Right lobe of liver (tissue), 6 donors: ENCODE measurements at regions not wholly inside any gene's neighbourhood (a gene's known extent, or its start where the extent isn't known, plus 50 kb on each side); places are given as distances from the start of the nearest gene placed in this dataset.

Source experiments
- ATAC-seq, 4 donors: fragments of 200-7000 bp; cut with Tn5 transposase; one replicate each; pipeline ENCODE4 v1.9.1; 2020; ENCODE audit warnings: mild to moderate bottlenecking in 4 of 4, moderate library complexity in 4 of 4
- DNase-seq, 3 donors: peaks; one replicate each; pipeline ENCODE4 v3.0.0-alpha.2; 2020
- H3K27ac ChIP-seq, 3 donors: fragments of 200-600 bp; one replicate each; pipeline ENCODE4 v1.8.0; 2022
- H3K27me3 ChIP-seq, 2 donors: fragments of 200-600 bp; one replicate each; pipeline ENCODE4 v1.8.0; 2022
- H3K36me3 ChIP-seq, 4 donors: fragments of 200-600 bp; sonication (generic) in 1 of 4; one replicate each; pipeline versions ENCODE4 v1.5.1 to v1.8.0; 2017 to 2022; ENCODE audit warnings: control low read depth in 1 of 4
- H3K4me1 ChIP-seq, 4 donors: fragments of 200-600 bp; sonication (generic) in 1 of 4; one replicate each; pipeline versions ENCODE4 v1.5.1 to v1.8.0; 2017 to 2022; ENCODE audit warnings: control low read depth in 1 of 4
- H3K4me3 ChIP-seq, 3 donors: fragments of 200-600 bp; one replicate each; pipeline ENCODE4 v1.8.0; 2022
- H3K9me3 ChIP-seq, 4 donors: fragments of 200-600 bp; sonication (generic) in 1 of 4; one replicate each; pipeline versions ENCODE4 v1.5.1 to v1.8.0; 2017 to 2022; ENCODE audit warnings: control low read depth in 1 of 4
- POLR2A ChIP-seq: fragments of 450-650 bp; IDR thresholded peaks from one replicate; pipeline ENCODE4 v1.6.1; 2017; ENCODE audit warnings: antibody characterized with exemption, mild to moderate bottlenecking
- WGBS: methylation state at CpG from one replicate; pipeline ENCODE4 v1.1.6; 2018; ENCODE audit warnings: low coverage, low lambda C conversion rate; ENCODE audit not compliant: insufficient coverage; ENCODE audit errors: missing lambda C conversion rate; 5-methylcytosine and 5-hydroxymethylcytosine counted together
- intact Hi-C, 2 donors: fragments of 100-400 bp; cut with DNase I; formaldehyde crosslinking; loops; one replicate each; pipeline versions ENCODE4 v1.11.2 to v1.14.1; 2022
- TF ChIP-seq, protein P1 (sequence below), 4 donors: fragments of 200-600 bp in 3 of 4; fragments of 450-650 bp in 1 of 4; IDR thresholded peaks; one replicate each; pipeline versions ENCODE4 v1.5.1 to v1.8.0; 2016 to 2022; ENCODE audit warnings: antibody characterized with exemption in 4 of 4, mild to moderate bottlenecking in 2 of 4
- donor health status: DM: no; HTN: yes; CAD: no.
- donor health status: DM: no; HTN: no; CAD: no.
- donor health status: DM: no; HTN: no; CAD: no.
- donor health status: DM: no; HTN: yes; CAD: no.
- donor health status: DM: no; HTN: yes; CAD: no.

DNA sequence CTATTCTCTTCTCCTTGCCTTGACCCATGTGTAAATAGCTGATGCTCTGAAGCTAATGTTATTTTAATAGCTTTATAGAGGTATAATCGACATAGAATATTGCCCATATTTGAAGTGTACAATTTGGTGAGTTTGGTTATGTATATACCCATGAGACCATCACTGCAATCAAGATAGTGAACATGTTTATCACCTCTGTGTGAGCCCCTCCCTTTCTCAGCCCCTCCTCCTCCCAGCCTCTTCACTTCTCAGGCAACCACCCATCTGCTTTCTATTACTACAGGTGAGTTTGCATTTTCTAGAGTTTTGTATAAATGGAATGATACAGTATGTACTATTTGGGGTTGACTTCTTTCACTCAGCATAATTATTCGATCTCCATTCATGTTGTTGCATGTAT is 181.1 kb downstream of the INO80D start:
- Histone ChIP-seq H3K9me3 (no peaks in the 10 kb centered on the region), H3K36me3 (no peaks in the 10 kb centered on the region), H3K4me1 (no peaks in the 10 kb centered on the region), H3K4me3 (no peak overlapping the region), H3K27me3 (no peaks in the 10 kb centered on the region), H3K27ac (no peak overlapping the region)
- no peak for DNase-seq
- ATAC-seq = no peak
- intact Hi-C loops = no loop called here
- WGBS = 42% methylated on average over 2 of the region's 2 CpGs
- no peak for TF ChIP-seq POLR2A
- TF ChIP-seq, protein P1, sequence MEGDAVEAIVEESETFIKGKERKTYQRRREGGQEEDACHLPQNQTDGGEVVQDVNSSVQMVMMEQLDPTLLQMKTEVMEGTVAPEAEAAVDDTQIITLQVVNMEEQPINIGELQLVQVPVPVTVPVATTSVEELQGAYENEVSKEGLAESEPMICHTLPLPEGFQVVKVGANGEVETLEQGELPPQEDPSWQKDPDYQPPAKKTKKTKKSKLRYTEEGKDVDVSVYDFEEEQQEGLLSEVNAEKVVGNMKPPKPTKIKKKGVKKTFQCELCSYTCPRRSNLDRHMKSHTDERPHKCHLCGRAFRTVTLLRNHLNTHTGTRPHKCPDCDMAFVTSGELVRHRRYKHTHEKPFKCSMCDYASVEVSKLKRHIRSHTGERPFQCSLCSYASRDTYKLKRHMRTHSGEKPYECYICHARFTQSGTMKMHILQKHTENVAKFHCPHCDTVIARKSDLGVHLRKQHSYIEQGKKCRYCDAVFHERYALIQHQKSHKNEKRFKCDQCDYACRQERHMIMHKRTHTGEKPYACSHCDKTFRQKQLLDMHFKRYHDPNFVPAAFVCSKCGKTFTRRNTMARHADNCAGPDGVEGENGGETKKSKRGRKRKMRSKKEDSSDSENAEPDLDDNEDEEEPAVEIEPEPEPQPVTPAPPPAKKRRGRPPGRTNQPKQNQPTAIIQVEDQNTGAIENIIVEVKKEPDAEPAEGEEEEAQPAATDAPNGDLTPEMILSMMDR (IDR thresholded peaks at IDR 0.05) = no peak

DNA sequence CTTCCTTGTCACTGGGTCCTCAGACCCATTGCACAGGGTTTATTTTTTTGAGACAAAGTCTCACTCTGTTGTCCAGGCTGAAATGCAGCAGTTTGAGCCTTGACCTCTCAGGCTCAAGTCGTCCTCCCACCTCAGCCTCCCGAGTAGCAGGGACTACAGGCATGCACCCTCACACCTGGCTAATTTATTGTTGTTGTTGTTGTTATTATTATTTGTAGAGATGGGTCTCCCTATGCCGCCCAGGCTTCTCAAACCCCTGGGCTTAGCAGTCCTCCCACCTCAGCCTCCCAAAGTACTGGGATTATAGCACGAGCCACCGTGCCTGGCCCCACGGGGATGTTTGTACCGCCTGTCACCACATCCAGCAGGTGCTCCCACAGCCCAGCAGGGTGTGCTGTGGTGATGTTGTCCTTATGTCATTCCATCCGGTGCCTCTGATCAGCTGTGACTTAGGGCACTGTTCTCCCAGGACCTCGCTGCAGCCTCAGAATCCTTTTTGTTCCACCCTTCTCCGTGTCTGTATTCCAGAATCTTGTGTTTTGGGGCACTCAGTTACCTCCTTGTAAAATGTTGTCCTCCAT is 182.3 kb downstream of the INO80D start:
- 23% methylated on average over 6 of the region's 10 CpGs for WGBS
- peak; percentile 98 to 99 (median 98) for ATAC-seq

DNA sequence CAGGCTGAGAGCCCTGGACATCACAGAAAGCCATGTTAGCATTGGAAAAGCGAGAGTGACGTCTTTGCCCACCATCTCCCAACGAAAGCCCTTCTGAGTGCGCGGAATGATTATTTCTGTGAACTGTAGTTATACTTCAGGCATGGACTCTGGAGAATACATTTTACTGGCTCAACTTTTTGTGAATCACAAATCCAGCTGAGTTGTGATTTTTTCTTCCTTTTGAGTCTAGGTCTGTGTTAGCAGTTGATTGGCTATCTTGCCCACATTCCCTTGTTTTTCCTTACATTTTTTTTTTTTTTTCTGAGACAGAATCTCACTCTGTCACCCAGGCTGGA is 183.1 kb downstream of the INO80D start:
- Histone ChIP-seq H3K4me1 (no peaks in the 10 kb centered on the region), H3K4me3 (no peak overlapping the region), H3K9me3 (no peaks in the 10 kb centered on the region), H3K27me3 (no peaks in the 10 kb centered on the region), H3K36me3 (no peaks in the 10 kb centered on the region), H3K27ac (no peak overlapping the region)
- no peak for DNase-seq
- TF ChIP-seq, protein P1 (IDR thresholded peaks at IDR 0.05) = no peak
- intact Hi-C loops = no loop called here
- no peak for ATAC-seq
- WGBS = 50% methylated on average over 5 of the region's 5 CpGs

More for the DNA sequence above, 182.3 kb downstream of the INO80D start:
- H3K4me1 ChIP-seq = no peaks in the 10 kb centered on the region
- no peak overlapping the region for H3K4me3 ChIP-seq
- no peaks in the 10 kb centered on the region for H3K27me3 ChIP-seq
- no peak overlapping the region for H3K27ac ChIP-seq
- TF ChIP-seq, protein P1 (IDR thresholded peaks at IDR 0.05) = peak; percentile 64 to 70 (median 68)
- no peak for TF ChIP-seq POLR2A
- intact Hi-C loops = no loop called here
- DNase-seq = peak; percentile 55 to 69 (median 69)
- H3K9me3 ChIP-seq = no peaks in the 10 kb centered on the region
- H3K36me3 ChIP-seq = no peaks in the 10 kb centered on the region

DNA sequence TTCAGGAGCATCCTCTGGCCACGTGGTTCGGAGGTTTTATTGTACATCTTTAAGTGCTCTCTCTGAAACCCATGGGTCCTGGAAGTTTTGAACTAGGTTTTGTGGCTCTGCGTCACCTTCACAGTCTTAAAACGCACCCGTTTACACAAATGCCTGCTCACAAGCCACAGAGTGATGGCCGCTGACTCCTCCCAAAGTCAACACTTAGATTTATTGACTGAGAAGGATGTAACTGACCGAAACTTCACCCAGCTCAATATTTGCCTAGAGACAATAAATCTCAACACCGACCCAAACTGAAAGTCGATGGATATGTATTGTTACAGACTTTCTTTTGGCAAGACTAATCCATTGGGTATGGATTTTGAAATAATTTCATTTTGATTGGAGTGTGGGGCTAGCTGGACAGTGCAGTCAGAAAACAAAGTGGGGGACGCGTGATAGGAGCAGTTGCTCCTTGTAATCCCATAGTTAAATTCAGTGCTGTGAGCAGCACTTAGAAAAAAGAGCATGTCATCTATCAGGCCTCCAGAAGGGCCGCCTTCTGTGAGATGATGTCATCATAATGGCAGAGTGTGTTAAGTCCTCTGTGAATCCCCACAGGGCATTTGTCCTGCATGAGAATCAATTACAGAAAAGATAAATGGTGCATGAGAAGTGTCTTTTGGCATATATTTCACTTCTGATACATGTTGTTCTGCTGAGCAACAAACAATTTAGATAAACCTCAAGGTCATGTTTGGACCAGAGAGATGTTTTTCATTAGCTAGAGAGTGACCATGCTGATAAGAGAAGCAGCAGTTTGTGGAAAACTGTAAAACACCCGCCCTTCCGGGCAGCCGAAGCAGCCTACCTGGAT is 183.7 kb downstream of the INO80D start:
- H3K27me3 ChIP-seq = no peaks in the 10 kb centered on the region
- H3K9me3 ChIP-seq = no peaks in the 10 kb centered on the region
- 34% methylated on average over 15 of the region's 15 CpGs for WGBS
- intact Hi-C loops = no loop called here
- H3K36me3 ChIP-seq = no peaks in the 10 kb centered on the region
- no peak overlapping the region for H3K4me3 ChIP-seq
- H3K4me1 ChIP-seq = no peaks in the 10 kb centered on the region
- H3K27ac ChIP-seq = no peak overlapping the region
- no peak for TF ChIP-seq POLR2A
- TF ChIP-seq, protein P1 (IDR thresholded peaks at IDR 0.05) = no peak
- peak in 2 of 4 donors; percentile 24 to 64 for ATAC-seq
- DNase-seq = no peak
